ENCODE measurements at regions not wholly inside any gene's neighbourhood (a gene's known extent, or its start where the extent isn't known, plus 50 kb on each side); places are given as distances from the start of the nearest gene placed in this dataset.

GRCh38 chr9:11356067-11356466 is 743.3 kb upstream of the PTPRD start:
- DNase-seq (ENCODE audit: extremely low read depth in 1 of 11, low read depth in 9 of 11, low spot score in 4 of 11) = no peak

DNA sequence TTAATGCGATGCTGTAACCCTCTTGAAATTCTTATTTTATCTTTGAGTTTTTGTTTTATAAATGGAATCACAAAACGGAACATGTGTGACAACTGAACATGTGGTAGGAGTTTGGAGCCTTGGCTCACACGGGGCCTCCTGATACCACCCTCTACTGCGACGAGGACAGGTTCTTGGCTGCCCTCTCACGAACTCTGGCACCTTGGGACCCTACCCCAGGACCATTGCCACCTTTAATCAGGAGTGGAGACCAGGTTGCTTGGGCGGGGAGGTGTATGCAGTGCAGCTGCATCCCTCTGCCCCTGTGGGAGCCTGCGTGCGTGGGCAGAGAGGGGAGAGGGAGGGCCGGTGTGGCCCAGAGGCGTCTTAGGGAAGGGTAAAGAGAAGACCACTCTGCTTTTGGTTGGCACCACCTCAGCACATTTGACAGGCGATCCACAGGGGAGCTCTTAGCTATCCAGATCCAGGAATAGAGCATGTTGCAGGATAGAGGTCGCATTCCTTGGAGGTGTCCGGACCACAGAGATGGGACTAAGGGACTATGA is 753.9 kb upstream of the PTPRD start:
- no peak for DNase-seq (ENCODE audit: extremely low read depth in 1 of 11, low read depth in 9 of 11, low spot score in 4 of 11)

DNA sequence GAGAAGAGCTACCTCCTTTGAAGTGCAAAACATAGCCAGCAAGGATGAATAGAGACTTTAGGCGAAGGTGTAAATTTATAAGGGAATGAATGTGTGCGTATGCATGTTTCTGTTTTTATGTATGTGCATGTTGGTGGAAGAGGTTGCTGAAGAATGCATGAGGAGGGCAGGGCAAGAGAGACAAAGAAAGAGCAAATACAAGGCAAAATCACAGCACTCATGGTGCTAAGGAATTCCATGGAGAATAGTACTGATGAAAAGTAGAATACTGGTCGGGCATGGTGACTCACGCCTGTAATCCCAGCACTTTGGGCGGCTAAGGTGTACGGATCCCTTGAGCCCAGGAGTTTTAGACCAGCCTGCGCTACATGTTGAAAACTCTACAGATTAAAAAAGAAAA is 762.1 kb upstream of the PTPRD start:
- DNase-seq (ENCODE audit: extremely low read depth in 1 of 11, low read depth in 9 of 11, low spot score in 4 of 11) = no peak

GRCh38 chr9:11402621-11403020 is 789.8 kb upstream of the PTPRD start:
- no peak for DNase-seq (ENCODE audit: extremely low read depth in 1 of 11, low read depth in 9 of 11, low spot score in 4 of 11)

DNA sequence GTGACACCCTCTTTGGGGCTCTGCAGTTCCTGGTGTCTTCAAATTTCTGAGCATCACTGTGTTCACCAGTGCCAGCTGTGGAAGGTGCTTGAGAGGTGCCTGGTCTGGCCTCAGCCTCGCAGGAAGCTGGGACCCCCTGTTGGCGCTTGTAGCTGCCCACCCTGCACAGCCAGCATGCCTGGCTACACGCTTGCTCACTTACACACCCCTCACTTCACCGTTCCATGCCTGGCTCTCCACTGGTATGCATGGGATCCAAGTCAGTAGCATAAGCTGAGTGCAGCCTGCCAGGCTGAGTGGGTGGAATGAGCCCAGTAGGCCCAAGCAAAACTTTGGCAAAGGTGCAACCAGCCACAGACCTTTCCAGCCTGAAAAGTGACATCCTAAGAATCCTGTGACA is 801.4 kb upstream of the PTPRD start:
- DNase-seq (ENCODE audit: extremely low read depth in 1 of 11, low read depth in 9 of 11, low spot score in 4 of 11) = no peak

GRCh38 chr9:11417782-11418181 is 805.0 kb upstream of the PTPRD start:
- DNase-seq (ENCODE audit: extremely low read depth in 1 of 11, low read depth in 9 of 11, low spot score in 4 of 11) = peak in 1 of 11 donors; percentile 5

- no peak for DNase-seq (ENCODE audit: extremely low read depth in 1 of 11, low read depth in 9 of 11, low spot score in 4 of 11)
Observed at GRCh38 chr9:11431490-11431889, 818.7 kb upstream of the PTPRD start.

- no peak for DNase-seq (ENCODE audit: extremely low read depth in 1 of 11, low read depth in 9 of 11, low spot score in 4 of 11)
Observed at GRCh38 chr9:11432361-11432760, 819.6 kb upstream of the PTPRD start.

GRCh38 chr9:11443631-11444030 is 830.8 kb upstream of the PTPRD start:
- no peak for DNase-seq (ENCODE audit: extremely low read depth in 1 of 11, low read depth in 9 of 11, low spot score in 4 of 11)

GRCh38 chr9:11457825-11458790 is 845.3 kb upstream of the PTPRD start:
- DNase-seq (ENCODE audit: extremely low read depth in 1 of 11, low read depth in 9 of 11, low spot score in 4 of 11) = peak in 1 of 11 donors; percentile 2

- no peak for DNase-seq (ENCODE audit: extremely low read depth in 1 of 11, low read depth in 9 of 11, low spot score in 4 of 11)
Observed at GRCh38 chr9:11469745-11470144, 856.9 kb upstream of the PTPRD start.

DNA sequence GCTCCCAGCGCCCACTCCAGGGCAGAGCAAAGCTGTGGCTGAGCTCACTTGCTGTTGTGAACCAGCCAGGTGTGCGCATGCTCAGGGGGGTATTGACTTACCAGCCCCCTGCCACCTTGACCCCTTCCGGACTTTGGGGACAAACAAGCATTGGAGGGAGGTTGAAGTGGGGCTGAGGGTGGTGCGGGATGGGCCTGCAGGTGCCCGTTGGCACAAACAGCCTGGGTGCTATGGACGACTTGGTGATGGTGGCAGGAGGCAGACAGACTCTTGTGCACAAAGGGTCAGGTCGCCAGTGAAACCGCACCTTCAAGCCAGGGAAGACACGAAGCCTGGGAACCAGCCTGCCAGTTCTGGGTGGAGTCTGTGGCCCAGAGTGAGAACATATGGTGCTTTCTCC is 858.5 kb upstream of the PTPRD start:
- DNase-seq (ENCODE audit: extremely low read depth in 1 of 11, low read depth in 9 of 11, low spot score in 4 of 11) = no peak

GRCh38 chr9:11500780-11501179 is 888.0 kb upstream of the PTPRD start:
- DNase-seq (ENCODE audit: extremely low read depth in 1 of 11, low read depth in 9 of 11, low spot score in 4 of 11) = no peak

DNA sequence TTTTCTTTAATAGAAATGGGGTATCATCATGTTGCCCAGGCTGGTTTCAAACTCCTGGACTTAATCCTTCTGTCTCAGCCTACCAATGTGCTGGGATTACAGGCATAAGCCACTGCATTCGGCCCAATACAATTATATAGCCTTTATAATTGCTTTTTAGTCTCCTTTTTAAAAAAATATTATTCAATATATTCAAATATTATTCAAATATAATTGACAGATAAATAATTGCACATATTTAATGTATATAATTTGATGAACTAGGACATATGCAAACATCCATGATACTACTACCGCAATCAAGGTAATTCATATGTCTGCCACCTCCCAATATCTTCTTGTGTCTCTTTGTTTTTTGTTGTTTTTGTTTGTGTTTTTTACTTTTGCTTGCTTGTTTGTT is 894.2 kb upstream of the PTPRD start:
- DNase-seq (ENCODE audit: extremely low read depth in 1 of 11, low read depth in 9 of 11, low spot score in 4 of 11) = no peak

DNA sequence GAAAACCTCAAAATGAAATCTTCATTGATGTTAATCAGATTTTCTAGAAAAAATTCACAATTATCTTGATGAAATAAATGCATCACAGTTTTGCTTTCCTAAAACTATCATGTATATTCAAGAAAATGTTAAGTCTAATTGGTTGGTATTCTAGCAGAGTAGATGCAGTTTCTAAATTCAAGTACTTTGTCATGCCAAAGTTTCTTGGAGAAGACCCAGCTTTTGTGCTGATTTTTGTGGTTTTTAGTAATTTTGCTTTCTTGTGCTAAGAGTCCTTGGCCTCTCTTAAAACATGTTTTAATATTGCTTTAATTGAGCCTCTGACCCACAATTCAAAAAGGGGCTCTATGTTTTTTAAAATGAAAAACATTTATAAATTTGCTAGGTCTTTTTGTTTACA is 924.8 kb upstream of the PTPRD start:
- no peak for DNase-seq (ENCODE audit: extremely low read depth in 1 of 11, low read depth in 9 of 11, low spot score in 4 of 11)

DNA sequence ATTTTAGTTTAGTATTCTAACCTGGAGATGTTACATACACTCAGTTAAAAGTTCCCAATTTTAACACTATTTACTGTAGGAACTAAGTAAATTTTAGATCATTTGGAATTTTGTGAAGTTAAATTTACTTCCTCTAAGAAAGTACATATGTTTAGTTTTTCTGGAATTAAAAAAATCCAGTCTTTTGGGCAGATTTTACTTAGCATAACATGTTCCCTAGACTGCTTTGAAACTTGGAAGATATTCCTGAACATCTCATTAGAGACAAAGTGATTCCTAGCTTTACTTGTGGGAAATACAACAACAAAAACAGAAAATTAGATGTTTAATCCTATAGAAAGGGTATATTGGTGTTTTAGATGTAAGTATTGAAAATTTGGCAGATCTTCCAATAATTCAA is 930.0 kb upstream of the PTPRD start:
- no peak for DNase-seq (ENCODE audit: extremely low read depth in 1 of 11, low read depth in 9 of 11, low spot score in 4 of 11)

DNA sequence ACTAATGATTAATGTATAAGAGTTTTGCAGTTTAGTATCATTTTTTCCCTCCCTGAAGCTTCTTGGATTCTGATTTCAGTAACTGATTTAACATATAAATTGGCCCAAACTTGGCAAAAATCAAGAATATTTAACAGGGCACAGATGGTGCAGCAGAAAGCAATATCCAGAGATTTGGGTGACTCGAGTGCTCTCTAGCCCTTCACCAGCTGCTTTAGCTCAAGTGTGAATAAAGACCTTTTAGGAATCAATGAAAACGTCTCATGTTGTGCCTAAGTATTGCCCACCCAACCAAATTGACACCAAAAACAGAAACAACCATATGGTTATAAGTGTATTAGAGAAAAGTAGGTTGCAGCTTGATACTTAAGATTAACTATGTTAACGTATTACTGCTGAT is 933.4 kb upstream of the PTPRD start:
- no peak for DNase-seq (ENCODE audit: extremely low read depth in 1 of 11, low read depth in 9 of 11, low spot score in 4 of 11)

- no peak for DNase-seq (ENCODE audit: extremely low read depth in 1 of 11, low read depth in 9 of 11, low spot score in 4 of 11)
Observed at GRCh38 chr9:11549311-11549794, 936.6 kb upstream of the PTPRD start.

DNA sequence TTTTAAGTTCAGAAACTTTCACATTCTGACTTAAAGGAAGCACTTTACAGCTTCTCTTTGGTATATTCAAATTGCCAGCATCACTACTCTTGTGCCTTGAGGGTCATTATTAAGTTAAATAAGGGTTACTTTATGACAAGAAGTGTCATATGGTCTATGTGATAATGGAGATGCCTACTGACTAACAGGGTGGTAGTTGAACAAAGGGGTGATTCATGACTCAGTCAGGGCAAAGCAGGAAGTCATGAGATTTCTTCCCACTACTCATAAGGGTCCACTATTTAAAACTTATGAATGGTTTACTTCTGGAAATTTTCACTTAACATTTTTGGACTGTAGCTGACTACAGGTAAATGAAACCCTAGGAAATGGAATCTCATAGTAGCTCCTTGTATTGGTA is 938.3 kb upstream of the PTPRD start:
- no peak for DNase-seq (ENCODE audit: extremely low read depth in 1 of 11, low read depth in 9 of 11, low spot score in 4 of 11)

GRCh38 chr9:11558043-11558442 is 945.2 kb upstream of the PTPRD start:
- DNase-seq (ENCODE audit: extremely low read depth in 1 of 11, low read depth in 9 of 11, low spot score in 4 of 11) = no peak

Data from renal cortex interstitium (tissue), 11 donors.